Fibroblast of the conjunctiva (primary cell): ENCODE measurements at regions not wholly inside any gene's neighbourhood (a gene's known extent, or its start where the extent isn't known, plus 50 kb on each side); places are given as distances from the start of the nearest gene placed in this dataset.
A peak's percentile ranks its signal among the peaks of the same experiment; 100 is the strongest.

Source experiments
- DNase-seq: peaks from one replicate; pipeline ENCODE4 v3.0.0-alpha.2; 2010; ENCODE audit warnings: low read depth

DNA sequence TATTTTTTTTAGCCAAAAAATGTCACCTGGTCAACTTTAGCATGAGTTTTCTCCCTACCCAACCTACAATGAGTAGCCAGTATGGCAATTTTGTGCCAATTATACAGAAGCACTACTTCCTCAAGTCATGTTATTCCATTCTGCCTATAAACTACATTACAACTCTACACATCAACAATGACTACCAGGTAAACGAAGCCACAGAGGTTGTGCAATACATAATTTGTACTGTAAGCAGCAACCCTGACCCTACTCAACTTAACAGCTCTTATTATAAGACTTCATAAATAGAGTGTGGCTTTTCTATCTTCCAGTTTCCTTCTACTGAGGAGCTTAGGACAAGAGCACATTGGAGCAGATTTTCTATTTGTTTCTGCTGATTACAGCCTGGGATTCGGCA, 160.5 kb downstream of the HS3ST1 start:
- DNase-seq, result no peak

DNA sequence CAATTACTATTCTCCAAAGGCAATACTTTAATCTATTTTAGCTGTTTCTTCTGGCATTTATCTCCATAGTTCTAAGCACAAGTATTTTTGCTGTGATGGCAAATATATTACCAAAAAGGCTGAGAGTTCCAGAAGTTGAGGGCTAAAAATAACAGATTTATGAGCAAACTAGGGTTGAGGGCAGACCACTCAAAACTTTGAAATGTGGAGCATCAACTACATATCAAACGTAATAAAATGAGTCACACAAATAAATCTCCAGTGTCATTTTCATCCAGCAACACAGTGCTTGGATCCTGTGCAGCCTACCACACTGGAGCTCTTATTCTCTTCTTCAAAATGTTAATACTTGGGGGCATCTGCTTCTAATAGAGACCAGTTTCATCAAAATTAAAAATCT, 163.9 kb downstream of the HS3ST1 start:
- no peak for DNase-seq

DNA sequence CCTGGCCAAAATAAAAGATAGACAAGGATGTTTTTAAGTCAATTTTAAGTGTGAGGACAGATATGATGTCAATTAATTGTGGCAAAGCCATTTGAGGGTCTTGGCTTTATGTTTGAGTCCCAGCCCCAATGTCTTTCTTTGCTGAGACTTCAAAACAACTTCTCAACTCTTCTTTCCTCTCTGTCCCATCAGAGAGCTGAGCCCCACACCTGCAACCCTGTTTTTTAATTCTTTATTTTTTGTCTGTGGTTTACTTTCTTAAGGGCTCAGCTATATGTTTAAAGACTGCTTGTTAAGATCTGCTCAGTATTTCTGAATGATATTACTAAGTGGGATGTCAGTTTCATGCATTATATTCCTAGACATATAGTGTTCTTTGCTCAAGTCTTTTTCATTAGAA, 164.3 kb downstream of the HS3ST1 start:
- DNase-seq, result no peak

DNA sequence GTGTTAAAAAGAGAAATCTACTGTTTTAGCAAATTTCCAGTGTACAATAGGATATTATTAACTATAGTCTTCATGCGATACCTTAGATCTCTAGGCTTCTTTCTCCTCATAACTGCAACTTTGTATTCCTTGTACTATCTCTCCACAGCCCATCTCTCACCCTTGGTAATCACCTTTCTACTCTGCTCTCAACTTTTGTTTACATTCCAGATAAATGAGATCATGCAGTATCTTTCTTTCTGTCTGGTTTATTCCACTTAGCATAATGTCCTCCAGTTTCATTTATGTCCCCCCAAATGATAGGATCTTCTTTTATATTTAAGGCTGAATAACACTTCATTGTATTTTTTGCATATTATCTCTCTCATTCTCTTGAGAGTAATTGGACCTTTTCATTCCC, 165.5 kb downstream of the HS3ST1 start:
- no peak for DNase-seq

DNA sequence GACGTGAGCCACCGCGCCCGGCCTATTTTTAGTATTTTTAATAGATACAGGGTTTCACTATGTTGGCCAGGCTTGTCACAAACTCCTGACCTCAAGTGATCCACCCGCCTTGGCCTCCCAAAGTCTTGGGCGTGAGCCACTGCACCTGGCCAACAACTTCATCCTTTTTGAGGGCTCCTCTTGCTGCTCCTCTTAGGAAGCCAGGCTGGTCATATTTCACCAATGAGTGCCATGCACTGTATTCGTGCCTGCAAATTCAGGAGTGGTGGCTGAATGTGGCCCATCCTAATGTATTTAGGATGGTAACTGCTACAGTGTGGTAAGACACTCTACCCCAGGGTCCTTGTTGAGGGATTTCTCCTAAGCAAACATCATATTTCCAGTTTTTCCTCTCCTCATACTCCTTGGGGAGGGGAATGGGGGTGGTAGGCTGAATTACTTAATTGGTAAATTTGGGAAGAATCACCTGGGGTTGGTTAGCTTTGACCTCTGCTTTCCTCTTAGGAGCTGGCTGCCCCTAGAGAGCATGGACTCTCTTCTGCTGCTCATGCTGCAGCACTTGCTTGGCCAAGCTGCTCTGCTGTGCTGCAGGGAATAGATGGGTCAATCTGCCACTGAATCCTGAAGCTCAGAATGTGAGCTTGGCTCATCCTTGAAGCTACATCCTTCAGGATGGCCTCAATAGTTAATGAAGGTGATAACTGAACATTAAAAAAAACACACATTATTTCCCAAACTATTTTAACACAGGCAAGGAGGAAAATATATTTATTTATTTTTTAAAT, 167.4 kb downstream of the HS3ST1 start:
- DNase-seq, result no peak

DNA sequence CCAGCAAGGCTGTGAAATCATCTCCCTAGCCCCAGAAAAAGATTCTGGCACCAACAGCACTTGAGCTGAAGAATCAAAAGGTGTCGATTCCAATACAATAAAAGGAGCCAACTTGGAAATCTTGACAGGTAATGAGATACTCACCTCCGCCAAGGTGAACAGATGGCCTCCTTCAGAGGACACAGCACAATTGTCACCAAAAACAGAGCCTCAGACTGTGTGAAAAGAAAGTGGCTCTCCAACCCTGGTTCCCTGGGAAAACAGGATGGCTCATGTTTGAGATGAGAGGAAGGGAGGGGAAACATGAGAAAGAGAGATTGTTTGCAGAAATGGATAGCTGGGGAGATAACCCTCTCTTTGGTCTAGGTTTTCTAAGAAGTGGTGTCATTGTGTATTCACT, 168.9 kb downstream of the HS3ST1 start:
- DNase-seq, result no peak

DNA sequence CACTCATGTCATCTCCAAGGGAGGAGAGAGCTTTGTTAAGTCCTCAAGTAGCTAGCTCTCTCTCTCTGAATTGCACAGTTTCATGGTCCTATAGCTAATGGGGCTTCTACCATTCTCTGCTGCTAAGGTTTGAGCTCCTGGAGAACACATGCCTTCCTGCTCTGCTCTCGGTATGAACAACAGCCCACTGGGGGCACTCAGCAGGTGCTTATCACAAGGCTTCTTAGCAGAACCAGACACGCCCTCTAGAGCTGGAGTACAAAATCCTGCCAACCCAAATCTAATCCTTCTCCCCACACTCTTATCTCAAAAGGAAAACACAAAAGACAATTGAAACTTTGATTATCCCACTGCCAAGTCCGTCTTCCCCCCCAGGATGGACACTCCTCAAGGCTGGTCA, 176.5 kb downstream of the HS3ST1 start:
- no peak for DNase-seq

DNA sequence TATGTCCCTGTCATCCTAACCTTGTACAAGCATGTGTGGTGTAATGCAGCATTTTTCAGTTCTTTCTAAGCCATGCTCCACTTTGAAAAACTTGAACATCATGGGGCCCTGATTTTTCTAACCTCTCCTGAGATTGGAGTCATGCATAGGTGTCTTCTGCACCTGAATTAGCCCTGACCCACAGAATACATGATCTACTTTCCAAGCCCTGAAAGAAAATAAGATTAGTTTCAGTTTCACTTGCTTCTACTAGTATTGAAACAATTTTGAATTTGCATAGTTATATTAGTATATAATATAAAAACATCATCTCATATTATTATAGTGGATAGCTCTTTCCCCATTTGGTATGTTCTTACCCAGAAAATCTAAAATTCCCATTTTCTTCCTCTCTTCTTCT, 178.2 kb downstream of the HS3ST1 start:
- DNase-seq, result no peak

DNA sequence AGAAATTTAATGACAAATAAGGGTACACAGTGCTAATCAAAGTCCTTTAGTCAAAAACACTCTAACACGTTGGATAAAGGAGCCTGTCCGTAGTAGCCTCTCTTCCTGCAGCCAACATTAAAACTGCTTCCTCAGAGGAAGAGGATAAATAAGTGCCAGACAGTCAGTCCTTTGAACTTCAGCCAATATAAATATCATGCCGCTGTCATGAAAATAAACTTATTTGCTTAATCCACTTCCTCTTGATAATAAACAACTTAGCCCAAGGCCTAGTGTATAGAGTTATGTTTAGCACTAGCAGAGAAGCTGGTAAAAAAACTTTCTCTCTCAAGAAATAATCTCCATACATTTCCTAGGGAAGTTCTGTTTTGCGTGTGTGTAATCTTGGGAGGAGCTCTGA, 196.7 kb downstream of the HS3ST1 start:
- DNase-seq, result no peak

DNA sequence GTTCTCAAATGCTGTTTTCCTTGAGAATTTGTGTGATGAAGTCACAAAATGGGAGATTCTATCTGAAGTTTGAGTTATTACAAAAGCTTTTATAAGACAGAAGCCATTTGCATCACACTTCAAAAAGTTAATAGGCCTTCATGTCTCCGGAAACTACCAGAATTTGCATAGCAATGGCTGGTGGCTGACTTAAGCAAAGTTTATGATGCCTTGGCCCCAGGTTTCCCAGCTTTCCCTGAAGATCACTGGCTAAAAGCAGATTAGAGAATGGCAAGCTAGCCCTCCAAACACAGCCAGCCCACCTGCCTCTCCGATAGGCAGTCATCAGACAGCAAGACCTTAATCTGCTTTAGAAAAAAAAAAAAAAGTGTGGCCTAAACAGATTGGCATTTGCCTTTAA, 197.8 kb downstream of the HS3ST1 start:
- no peak for DNase-seq

DNA sequence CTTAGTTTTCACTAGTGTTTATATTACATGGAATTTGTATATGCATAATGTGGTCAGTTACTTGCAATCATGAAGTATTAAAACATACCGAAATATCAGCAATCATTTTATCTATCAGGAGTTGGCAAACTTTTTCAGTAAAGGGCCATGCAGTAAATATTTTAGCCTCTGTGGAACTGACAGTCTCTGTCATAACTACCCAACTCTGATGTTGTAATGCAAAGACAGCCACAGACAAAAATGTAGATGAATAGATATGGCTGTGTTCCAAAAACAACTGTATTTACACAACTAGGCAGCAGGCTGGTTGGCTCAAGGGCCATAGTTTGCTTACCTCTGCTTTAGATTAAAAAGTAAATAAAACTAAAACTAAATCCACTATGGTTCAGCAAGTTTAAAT, 200.2 kb downstream of the HS3ST1 start:
- DNase-seq, result no peak

DNA sequence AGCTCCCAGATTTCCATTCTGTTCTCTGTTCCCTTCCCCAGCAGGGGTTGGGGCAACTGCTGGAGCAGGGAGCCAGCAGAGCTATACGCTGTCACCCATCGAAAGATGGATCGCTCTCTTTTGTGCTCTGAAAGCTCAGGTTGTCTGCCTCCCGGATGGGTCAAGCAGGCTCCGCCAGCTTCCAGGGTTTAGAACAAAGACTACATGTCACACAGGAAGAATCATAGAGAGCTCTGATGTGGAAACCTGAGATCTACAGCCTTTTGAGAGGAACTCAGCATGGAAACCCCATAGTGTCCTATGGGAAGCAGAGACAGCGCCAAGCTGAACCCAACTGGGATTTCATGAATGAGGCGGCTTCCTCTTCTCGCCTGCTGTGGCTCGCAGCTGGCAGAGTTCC, 205.4 kb downstream of the HS3ST1 start:
- no peak for DNase-seq

DNA sequence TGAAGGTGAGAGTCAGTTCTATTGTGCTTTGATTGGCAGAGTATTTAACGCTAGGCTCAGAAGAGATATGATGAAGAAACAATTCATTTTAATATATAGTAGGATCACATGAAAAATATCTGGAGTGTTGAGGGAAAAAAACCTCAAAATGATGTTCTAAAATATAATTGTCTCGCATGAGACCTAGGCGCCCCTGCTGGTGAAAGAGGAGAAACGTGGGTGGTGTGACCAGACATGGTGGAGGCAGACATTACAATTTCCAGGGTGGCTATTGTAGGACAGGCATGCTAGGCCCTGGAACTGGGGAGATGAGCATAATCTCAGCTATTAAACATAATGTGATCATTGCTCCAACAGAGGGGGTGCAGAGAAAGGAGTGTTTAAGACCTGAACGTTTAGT, 210.0 kb downstream of the HS3ST1 start:
- DNase-seq, result no peak

DNA sequence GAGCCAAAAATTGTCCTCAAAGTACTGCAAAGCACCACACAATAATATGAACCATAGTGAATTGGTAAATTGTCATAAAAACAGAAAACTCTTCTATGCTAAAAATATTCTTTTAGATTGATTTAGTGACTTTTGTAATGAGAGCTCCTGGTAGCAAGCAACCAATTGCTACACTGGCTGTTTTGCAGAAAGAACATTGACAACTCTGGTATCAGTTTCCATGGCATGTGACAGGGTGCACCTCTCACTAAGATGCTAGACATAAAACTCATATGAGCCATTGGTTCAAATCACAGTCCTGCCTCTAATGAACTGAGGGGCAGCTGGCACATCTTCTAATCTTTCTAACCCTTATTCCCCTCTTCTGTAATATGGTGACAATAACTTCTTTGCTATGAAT, 212.2 kb downstream of the HS3ST1 start:
- no peak for DNase-seq

DNA sequence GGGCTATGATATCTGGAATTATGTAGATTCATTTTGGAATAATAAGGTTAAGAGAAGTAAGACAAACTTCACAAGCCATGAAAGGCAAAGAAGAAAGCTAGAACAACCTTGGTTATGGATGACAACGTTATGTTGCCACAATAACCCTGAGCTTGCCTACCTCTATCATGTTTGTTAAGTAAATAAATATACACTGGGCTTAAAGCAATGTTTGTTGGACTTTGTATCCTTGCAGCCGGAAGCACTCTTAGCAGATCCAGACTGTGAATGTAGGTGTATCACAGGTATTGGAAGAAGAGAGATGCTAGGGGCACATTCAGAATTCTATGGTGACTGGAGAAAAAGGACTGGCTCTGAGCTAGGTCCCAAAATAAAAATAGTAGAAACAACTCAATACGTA, 214.4 kb downstream of the HS3ST1 start:
- no peak for DNase-seq

DNA sequence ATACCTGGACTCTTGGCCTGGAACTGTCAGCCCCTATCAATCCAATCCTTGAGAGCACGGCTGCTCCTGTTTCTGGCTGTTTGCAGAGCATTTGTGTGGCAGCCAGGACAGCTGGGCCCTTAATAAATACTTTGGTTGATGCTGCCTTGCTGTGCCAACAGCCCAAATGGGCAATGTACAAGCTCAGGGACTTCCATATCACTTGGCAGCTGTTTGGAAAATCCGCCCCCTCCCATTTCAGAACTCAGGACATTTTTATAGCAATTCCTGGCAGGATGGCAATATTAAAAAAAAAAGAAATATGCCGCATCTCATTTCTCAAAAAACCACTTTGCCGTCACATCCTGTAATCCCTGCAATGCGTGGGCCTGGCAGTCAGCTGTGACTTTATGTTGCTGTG, 218.9 kb downstream of the HS3ST1 start:
- DNase-seq, result no peak

DNA sequence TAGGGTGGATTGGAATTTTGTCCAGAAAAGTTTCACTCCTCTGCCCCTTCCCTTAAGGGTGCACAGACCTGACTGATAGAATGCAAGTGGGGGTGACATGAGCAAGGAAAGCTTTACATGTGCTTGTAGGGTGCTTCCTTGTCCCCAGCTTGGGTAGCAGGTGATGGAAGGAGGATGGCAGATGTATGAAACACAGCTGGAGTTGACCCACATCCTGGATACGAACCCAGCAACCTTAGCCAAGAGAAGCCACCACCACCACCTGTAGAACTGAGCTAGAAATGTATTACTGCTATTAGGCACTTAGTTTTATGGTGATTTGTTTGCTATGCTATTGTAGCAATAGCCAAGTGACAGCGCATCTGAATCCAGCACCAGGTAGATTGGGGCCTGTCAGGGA, 227.4 kb downstream of the HS3ST1 start:
- no peak for DNase-seq

DNA sequence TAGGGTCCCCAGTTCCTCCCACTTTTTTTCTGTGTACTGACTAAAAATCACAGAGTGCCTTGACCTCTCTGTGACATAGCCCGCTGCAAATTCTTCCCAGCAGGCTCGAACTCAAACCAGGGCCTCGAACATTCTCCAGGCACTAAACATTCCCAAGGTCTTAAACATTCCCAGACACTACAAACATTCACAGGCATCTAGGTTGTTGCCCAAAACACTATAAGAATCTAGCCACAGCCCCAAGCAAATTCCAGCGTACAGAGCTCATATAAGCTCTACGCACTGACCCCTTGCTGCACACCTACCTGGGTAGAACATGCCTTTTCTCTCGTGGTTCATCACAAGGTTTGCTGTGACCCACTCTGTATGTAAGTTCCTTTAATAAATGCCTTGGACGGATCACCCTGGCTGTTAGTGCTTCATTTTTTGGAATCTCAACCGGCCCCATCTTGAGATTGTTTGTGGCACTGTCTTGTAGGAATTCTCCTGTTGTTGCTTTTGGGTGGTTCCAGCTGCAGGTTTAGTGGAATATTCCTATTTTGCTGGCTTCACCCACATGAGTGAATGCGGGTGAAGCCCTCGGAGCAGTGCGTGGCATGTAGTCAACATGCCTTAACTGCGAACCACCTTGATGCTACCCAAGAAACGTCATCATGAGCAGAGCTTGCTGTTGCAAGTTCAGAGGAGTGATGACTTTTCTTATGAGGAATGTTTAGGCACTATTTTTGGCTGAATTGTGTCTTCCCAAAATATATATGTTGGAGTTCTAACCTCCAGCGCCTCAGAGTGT, 230.0 kb downstream of the HS3ST1 start:
- no peak for DNase-seq

DNA sequence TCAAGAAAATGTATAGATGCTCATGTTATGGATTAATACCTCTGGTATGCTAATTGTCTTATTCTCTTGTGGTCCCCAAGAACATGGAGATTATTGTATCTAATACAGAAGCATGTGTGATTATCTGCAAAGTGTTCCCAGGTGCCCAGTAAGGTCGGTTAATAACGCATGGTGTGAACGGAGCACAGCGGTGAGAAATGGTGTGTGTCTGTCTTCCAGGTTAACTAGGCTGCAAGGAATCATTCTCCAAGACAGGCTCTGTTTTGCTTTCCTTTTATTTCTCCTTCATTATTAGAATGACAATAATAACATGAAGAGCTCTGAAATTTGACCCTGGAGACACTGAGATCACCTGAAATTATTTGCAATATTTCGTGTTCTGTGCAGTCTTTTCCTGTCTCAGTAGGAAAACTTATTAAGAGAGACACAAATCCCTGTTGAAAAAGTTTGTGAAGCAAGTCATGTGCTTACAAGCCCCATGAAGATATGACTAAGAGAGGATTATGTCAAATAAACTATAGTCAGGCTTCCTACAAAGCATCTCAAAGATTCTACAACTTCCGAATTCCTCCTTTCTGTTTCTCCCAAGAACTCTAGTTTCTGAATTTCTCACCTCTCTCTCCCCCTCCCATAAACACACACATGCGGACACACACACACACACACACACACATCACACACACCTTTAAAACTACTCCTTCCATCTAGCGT, 230.9 kb downstream of the HS3ST1 start:
- DNase-seq, result no peak

DNA sequence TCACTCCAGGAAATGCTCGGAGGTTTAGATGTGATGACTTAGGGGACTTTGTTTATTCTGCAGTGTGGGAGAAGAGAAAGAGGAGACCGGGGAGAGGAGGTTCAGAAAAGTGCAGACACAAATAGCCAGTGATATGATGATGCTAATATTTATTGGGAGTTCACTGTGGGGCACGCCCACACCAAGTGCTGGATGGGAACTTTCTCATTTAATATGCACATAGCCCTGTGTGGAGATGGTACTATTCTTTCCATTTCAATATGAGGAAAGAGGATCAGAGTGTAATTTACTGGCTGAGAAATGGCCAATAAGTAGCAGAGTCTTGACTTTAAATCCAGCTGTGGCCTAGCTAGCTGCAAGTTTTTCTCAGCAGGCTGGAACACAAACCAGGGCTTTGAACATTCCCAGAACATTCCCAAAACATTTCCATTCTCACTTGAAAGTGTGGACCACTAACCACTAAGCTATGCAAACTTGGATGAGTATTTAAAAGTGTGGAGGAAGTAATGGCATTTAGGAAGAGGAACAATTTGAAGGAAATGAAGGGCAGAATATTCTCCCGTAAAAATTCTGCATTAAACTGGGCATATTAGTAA, 231.7 kb downstream of the HS3ST1 start:
- no peak for DNase-seq

DNA sequence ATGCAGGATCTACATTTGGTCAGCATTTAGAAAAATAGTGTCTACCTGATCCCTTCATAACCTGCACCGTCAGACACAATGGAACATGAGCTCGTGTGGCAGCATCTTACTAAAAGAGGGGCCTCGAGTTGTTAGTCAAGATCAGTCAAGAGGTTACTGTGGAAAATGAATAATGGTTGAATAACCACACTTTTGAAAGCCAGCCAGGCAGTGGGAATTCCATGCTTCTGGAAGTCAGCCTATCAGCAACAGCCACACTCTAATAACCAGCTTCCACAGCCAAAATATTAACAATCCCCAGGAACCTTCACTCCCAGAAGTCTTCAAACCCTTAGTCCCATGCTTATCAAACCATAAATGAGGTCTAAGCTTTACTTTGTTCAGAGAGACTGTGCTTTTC, 234.3 kb downstream of the HS3ST1 start:
- no peak for DNase-seq

DNA sequence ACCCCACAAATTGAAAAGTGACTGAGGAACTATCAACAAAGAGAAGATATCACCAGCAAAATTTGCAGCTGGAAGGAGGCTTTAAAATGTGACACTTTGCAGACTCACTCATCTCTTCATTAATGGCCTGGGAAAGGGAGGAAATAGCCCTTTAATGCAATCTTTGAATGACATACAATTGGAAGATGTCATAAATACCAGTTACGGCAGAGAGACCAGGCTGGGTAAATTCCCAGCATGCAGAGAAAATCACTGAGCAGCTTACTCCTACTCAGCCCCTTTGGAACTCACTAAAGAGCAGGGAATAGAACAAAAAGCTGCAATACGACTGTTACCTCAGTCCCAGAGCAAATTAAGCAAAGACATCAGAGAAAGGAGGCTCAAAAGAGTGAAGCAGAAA, 238.9 kb downstream of the HS3ST1 start:
- no peak for DNase-seq

DNA sequence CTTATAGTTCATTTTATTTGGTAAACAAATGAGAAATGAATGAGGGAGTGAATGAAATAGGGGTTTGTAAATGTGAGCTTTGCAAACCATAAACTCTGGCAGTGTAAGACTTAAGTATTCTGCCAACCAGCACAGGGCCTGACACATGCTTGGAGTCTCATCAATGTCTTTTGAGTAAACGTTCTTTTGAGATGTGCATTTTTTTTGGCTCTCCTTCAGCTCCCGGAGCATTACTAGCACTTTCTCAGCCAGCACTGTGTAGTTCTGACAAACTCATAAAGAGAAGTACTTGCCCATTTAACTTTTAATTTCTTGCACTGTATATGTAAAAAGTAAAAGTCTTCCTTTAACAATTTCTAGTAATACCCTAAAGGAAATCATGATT, 245.3 kb downstream of the HS3ST1 start:
- DNase-seq, result peak; percentile 5
